ENCODE measurements at regions not wholly inside any gene's neighbourhood (a gene's known extent, or its start where the extent isn't known, plus 50 kb on each side); places are given as distances from the start of the nearest gene placed in this dataset.
"Not testable (repeated sequence)": the region's sequence is repeated elsewhere in the genome, so short reads cannot be mapped to it uniquely, and the experiment has no call there.

GRCh38 chr13:64186503-64187250, 2771.0 kb upstream of the PCDH20 start:
- Mint-ChIP-seq H3K27me3 (no peaks in the 10 kb centered on the region), H3K4me1 (no peaks in the 10 kb centered on the region), H3K4me3 (no peak overlapping the region), H3K27ac (no peak overlapping the region), H3K36me3 (no peaks in the 10 kb centered on the region), H3K9me3 (peaks cover 2% of the 10 kb centered on the region)
- no peak for DNase-seq
- CTCF ChIA-PET, result no interaction called here

DNA sequence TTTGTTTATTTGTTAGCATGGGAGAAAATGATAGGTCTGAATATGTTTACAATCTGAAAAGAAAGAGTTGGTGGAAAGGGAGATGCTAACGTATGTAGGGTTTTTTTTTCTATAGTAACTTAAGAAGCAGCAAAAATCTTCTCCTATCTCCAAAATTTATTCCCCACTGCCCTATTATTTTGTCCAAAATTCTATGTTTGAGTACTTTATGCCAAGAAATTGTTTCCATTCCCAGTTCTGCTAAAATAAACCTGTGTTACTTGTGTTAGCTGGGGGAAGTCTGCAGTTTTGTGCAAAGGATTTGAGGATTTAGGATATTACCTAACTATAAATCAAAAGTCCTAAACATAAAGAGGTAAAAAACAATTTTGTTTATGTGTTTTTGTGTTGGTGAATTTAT, 2770.4 kb upstream of the PCDH20 start:
- no peaks in the 10 kb centered on the region for H3K27me3 Mint-ChIP-seq
- H3K27ac Mint-ChIP-seq, result no peak overlapping the region
- no peaks in the 10 kb centered on the region for H3K36me3 Mint-ChIP-seq
- no peak overlapping the region for H3K4me3 Mint-ChIP-seq
- peaks cover 2% of the 10 kb centered on the region for H3K9me3 Mint-ChIP-seq
- DNase-seq, result no peak
- no peaks in the 10 kb centered on the region for H3K4me1 Mint-ChIP-seq
- CTCF ChIA-PET, result no interaction called here

DNA sequence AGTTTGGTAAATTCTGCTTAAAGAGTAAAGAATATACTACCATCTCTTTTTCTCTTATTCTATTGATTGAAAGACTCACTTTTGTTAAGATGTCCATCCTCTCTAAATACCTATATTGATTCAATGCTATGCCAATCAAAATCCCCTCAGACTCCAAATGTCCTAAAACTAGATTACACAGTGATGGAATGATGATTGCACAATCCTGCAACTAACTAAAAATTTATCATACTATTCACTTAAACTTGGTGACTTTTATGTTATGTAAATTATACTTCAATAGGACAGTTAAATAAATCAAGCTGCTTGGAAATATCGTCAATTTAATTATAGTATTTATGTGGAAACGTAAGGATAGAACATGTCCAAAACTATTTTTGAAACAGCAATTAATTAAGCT, 2765.1 kb upstream of the PCDH20 start:
- H3K9me3 Mint-ChIP-seq, result peaks cover 1% of the 10 kb centered on the region
- no peak overlapping the region for H3K4me3 Mint-ChIP-seq
- CTCF ChIA-PET, result no interaction called here

DNA sequence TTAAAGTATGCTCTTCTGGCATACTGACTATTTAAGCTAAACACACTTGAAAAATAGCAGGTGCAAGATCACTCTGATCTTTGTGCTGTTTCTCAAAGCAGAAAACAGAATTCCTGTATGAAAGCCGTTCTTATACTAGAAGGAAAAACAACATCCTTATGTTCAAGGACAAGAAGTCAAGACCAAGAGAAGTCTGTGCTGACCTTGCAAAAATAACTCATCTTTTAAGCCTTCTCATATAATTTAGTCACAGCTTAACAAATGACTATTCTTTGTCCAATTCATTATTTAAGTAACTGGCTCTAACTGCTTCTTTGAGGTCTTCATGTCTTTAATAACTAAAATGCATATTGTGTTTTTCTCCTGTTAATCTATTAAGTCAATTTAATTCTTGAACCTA, 2750.2 kb upstream of the PCDH20 start:
- no peak overlapping the region for H3K4me3 Mint-ChIP-seq
- H3K36me3 Mint-ChIP-seq, result no peaks in the 10 kb centered on the region
- no peaks in the 10 kb centered on the region for H3K4me1 Mint-ChIP-seq
- no peak for DNase-seq
- CTCF ChIA-PET, result no interaction called here
- peaks cover 5% of the 10 kb centered on the region for H3K9me3 Mint-ChIP-seq
- no peaks in the 10 kb centered on the region for H3K27me3 Mint-ChIP-seq
- H3K27ac Mint-ChIP-seq, result no peak overlapping the region

More for the DNA sequence above, 2765.1 kb upstream of the PCDH20 start:
- Mint-ChIP-seq H3K4me1 (no peaks in the 10 kb centered on the region), H3K27ac (no peak overlapping the region), H3K27me3 (no peaks in the 10 kb centered on the region), H3K36me3 (no peaks in the 10 kb centered on the region)
- DNase-seq, result no peak

DNA sequence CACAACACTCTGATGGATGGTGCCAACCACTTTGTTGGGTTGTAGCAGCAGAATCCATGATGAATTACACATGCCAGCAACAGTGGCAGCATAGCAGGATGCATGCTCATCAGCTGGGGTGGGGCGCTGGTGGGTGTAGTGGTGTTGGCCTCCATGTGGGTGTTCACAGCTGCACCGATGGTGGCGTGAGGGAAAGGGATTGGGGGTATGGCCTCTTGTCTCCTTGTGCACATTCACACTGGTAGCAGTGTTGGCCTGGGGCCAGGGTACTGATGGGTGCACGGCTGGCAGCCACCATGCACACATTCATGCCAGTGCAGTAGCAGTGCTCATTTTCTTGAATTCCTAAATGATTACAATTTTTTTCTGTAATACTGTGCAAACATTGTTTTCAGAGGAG, 2748.8 kb upstream of the PCDH20 start:
- DNase-seq, result no peak

DNA sequence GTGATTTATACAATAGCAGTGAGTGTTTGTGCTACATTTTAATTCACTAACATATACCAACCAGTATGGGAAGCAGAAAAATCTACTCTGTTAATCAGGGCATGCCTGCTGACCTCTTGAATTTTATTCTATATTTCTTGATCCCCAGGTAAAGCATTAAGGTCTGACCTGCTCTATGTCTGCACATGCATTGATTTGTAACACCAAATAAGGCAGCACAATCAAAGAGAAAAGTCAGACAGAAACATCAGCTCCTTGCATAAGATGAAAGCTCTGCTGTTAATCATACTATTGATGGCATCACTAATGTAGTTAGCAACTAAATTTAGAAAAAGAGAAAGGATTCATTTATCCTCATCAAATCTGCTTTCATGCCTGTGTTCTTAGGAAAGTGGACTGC, 2744.8 kb upstream of the PCDH20 start:
- H3K4me3 Mint-ChIP-seq, result no peak overlapping the region
- no peaks in the 10 kb centered on the region for H3K36me3 Mint-ChIP-seq
- H3K27ac Mint-ChIP-seq, result no peak overlapping the region
- CTCF ChIA-PET, result no interaction called here
- H3K27me3 Mint-ChIP-seq, result no peaks in the 10 kb centered on the region
- H3K9me3 Mint-ChIP-seq, result peaks cover 6% of the 10 kb centered on the region
- no peak for DNase-seq
- H3K4me1 Mint-ChIP-seq, result no peaks in the 10 kb centered on the region

More for the DNA sequence above, 2748.8 kb upstream of the PCDH20 start:
- H3K4me3 Mint-ChIP-seq, result no peak overlapping the region
- H3K4me1 Mint-ChIP-seq, result no peaks in the 10 kb centered on the region
- CTCF ChIA-PET, result no interaction called here
- H3K27me3 Mint-ChIP-seq, result no peaks in the 10 kb centered on the region
- H3K27ac Mint-ChIP-seq, result no peak overlapping the region
- H3K9me3 Mint-ChIP-seq, result peaks cover 6% of the 10 kb centered on the region
- H3K36me3 Mint-ChIP-seq, result no peaks in the 10 kb centered on the region

DNA sequence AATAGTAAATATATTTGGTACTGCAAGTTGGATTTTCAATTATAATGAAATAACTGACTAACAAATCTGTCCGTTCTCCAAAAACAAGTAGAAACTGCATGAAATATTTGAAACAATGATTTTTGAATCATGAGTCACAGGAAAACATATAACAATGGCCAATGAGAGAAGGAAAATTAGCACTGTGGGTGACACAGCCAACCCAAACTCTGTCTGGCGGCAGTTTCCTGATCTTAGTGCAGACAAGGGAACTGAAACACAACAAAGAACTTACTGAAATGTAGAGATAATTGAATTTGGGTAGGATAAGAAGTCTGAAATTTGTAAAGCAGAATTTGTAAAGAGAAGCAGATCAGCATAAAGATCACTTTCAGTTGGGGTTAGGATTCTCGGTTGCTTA, 2743.3 kb upstream of the PCDH20 start:
- Mint-ChIP-seq H3K4me1 (no peaks in the 10 kb centered on the region), H3K4me3 (no peak overlapping the region), H3K27ac (no peak overlapping the region), H3K9me3 (peaks cover 2% of the 10 kb centered on the region), H3K36me3 (no peaks in the 10 kb centered on the region), H3K27me3 (no peaks in the 10 kb centered on the region)
- DNase-seq, result no peak
- CTCF ChIA-PET, result no interaction called here

GRCh38 chr13:64154514-64154913, 2738.9 kb upstream of the PCDH20 start:
- DNase-seq, result no peak
- Mint-ChIP-seq H3K36me3 (no peaks in the 10 kb centered on the region), H3K4me3 (no peak overlapping the region)

DNA sequence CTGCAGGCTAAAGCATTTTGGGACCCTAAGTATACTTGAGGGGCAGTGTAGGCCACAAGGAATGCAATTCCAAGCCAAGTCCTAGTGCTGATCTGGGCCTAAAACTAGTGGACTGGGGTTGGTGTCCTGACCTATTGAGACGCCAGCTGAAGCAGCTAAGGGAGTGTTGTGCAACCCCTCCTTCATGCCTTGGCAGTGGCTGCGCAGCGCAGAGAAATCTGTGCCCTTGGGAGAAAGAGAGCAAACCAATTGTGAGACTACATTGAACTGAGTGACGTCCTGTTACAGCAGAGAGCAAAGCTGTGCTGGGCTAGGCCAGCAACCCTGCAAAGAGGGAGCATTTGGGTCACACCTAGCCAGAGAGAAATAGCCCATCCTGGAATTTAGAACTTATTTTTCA, 2715.0 kb upstream of the PCDH20 start:
- no peaks in the 10 kb centered on the region for H3K27me3 Mint-ChIP-seq
- no peaks in the 10 kb centered on the region for H3K36me3 Mint-ChIP-seq
- DNase-seq, result no peak
- no peak overlapping the region for H3K27ac Mint-ChIP-seq
- CTCF ChIA-PET, result no interaction called here
- peaks cover 5% of the 10 kb centered on the region for H3K9me3 Mint-ChIP-seq
- no peaks in the 10 kb centered on the region for H3K4me1 Mint-ChIP-seq
- H3K4me3 Mint-ChIP-seq, result no peak overlapping the region

More at GRCh38 chr13:64154514-64154913, 2738.9 kb upstream of the PCDH20 start:
- Mint-ChIP-seq H3K27ac (no peak overlapping the region), H3K4me1 (no peaks in the 10 kb centered on the region), H3K27me3 (no peaks in the 10 kb centered on the region), H3K9me3 (peaks cover 4% of the 10 kb centered on the region)
- CTCF ChIA-PET, result no interaction called here

GRCh38 chr13:64130171-64130570, 2714.5 kb upstream of the PCDH20 start:
- no peak for DNase-seq
- H3K27me3 Mint-ChIP-seq, result no peaks in the 10 kb centered on the region
- H3K9me3 Mint-ChIP-seq, result peaks cover 5% of the 10 kb centered on the region
- CTCF ChIA-PET, result no interaction called here
- no peak overlapping the region for H3K27ac Mint-ChIP-seq
- H3K4me3 Mint-ChIP-seq, result no peak overlapping the region
- no peaks in the 10 kb centered on the region for H3K36me3 Mint-ChIP-seq
- no peaks in the 10 kb centered on the region for H3K4me1 Mint-ChIP-seq

DNA sequence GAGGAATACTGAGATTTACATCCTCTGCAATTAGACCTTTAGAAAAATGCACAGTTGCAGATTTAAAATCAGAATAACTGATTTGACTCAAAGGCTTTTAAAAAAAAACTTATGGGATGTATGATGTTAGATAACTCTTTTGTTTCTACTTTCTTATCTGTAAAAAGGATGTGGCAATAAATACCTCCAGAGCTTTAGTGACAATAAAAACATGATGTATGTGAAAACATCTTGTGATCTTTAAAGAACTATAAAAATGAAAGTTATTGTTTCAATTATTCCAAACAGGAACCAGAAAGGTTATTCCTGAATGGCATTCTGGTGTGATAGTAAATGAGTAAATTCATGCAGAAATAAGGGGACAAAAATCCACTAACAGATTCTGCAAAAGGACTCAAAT, 2712.2 kb upstream of the PCDH20 start:
- H3K4me3 Mint-ChIP-seq, result no peak overlapping the region
- H3K9me3 Mint-ChIP-seq, result no peaks in the 10 kb centered on the region
- no peaks in the 10 kb centered on the region for H3K4me1 Mint-ChIP-seq
- CTCF ChIA-PET, result no interaction called here
- DNase-seq, result no peak
- H3K36me3 Mint-ChIP-seq, result no peaks in the 10 kb centered on the region
- H3K27ac Mint-ChIP-seq, result no peak overlapping the region
- no peaks in the 10 kb centered on the region for H3K27me3 Mint-ChIP-seq

GRCh38 chr13:64127192-64127591, 2711.5 kb upstream of the PCDH20 start:
- no peaks in the 10 kb centered on the region for H3K36me3 Mint-ChIP-seq

GRCh38 chr13:64121023-64121709, 2705.5 kb upstream of the PCDH20 start:
- H3K36me3 Mint-ChIP-seq, H3K27ac Mint-ChIP-seq, H3K4me3 Mint-ChIP-seq, DNase-seq, H3K27me3 Mint-ChIP-seq, CTCF ChIA-PET, H3K4me1 Mint-ChIP-seq: not testable (repeated sequence)
- peaks cover 24% of the 10 kb centered on the region for H3K9me3 Mint-ChIP-seq

More at GRCh38 chr13:64127192-64127591, 2711.5 kb upstream of the PCDH20 start:
- H3K27ac Mint-ChIP-seq, result no peak overlapping the region
- no peak overlapping the region for H3K4me3 Mint-ChIP-seq
- H3K4me1 Mint-ChIP-seq, result no peaks in the 10 kb centered on the region
- no peak for DNase-seq
- H3K27me3 Mint-ChIP-seq, result no peaks in the 10 kb centered on the region
- CTCF ChIA-PET, result no interaction called here
- H3K9me3 Mint-ChIP-seq, result no peaks in the 10 kb centered on the region

DNA sequence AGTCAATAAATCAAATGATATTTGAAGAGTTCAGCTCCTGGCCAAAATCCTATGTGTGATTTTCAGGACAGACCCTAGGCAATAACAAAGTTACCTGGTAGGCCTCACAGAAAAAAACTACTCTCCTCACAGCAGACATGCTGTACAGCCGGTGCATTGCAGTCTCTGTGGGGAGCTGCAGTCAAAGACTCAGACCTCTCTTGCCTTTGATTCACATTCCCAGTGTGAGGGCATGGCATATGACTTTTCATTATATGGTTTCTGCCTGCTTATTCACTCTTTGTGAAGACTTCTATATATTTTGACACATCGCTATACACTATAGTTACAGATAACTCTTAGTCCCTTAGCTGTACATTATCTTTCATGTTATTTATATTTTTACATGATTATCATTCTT, 2684.3 kb upstream of the PCDH20 start:
- Mint-ChIP-seq H3K27me3 (no peaks in the 10 kb centered on the region), H3K4me1 (no peaks in the 10 kb centered on the region), H3K9me3 (peaks cover 3% of the 10 kb centered on the region), H3K27ac (no peak overlapping the region), H3K36me3 (no peaks in the 10 kb centered on the region), H3K4me3 (no peak overlapping the region)
- CTCF ChIA-PET, result no interaction called here
- DNase-seq, result no peak

- Mint-ChIP-seq H3K27me3 (no peaks in the 10 kb centered on the region), H3K27ac (no peak overlapping the region)
These were observed 2674.7 kb upstream of the PCDH20 start for GRCh38 chr13:64090311-64090710.

More at GRCh38 chr13:64090311-64090710, 2674.7 kb upstream of the PCDH20 start:
- DNase-seq, result no peak
- Mint-ChIP-seq H3K4me3 (no peak overlapping the region), H3K36me3 (no peaks in the 10 kb centered on the region), H3K9me3 (peaks cover 4% of the 10 kb centered on the region), H3K4me1 (no peaks in the 10 kb centered on the region)
- CTCF ChIA-PET, result no interaction called here

All from activated naive CD4-positive, alpha-beta T cell treated with anti-CD3 and anti-CD28 coated beads, Interleukin-2, amount 10 ng/mL, durations not matched to agents 7 days and 5 days (primary cell).